EH (cell line): ENCODE measurements at regions not wholly inside any gene's neighbourhood (a gene's known extent, or its start where the extent isn't known, plus 50 kb on each side); places are given as distances from the start of the nearest gene placed in this dataset.

Experiments used
- DNase-seq: peaks from one replicate; pipeline ENCODE4 v3.0.0-alpha.2; 2015; ENCODE audit warnings: low read depth

GRCh38 chr7:51789489-51789888 lies 472.9 kb upstream of the COBL start:
- DNase-seq = no peak

- DNase-seq = no peak
Measured at GRCh38 chr7:51786284-51786683, 469.7 kb upstream of the COBL start.

GRCh38 chr7:51785876-51786275 lies 469.3 kb upstream of the COBL start:
- DNase-seq = no peak

GRCh38 chr7:51785171-51785570 lies 468.6 kb upstream of the COBL start:
- no peak for DNase-seq

GRCh38 chr7:51783241-51783640 lies 466.6 kb upstream of the COBL start:
- no peak for DNase-seq

GRCh38 chr7:51778121-51778520 lies 461.5 kb upstream of the COBL start:
- DNase-seq = no peak

GRCh38 chr7:51774178-51774577 lies 457.6 kb upstream of the COBL start:
- no peak for DNase-seq

- no peak for DNase-seq
Measured at GRCh38 chr7:51772190-51772589, 455.6 kb upstream of the COBL start.

- DNase-seq = no peak
Measured at GRCh38 chr7:51764976-51765375, 448.4 kb upstream of the COBL start.

- no peak for DNase-seq
Measured at GRCh38 chr7:51759985-51760384, 443.4 kb upstream of the COBL start.

GRCh38 chr7:51757960-51758359 lies 441.4 kb upstream of the COBL start:
- DNase-seq = no peak

- no peak for DNase-seq
Measured at GRCh38 chr7:51732951-51733350, 416.3 kb upstream of the COBL start.

- no peak for DNase-seq
Measured at GRCh38 chr7:51732116-51732515, 415.5 kb upstream of the COBL start.

- no peak for DNase-seq
Measured at GRCh38 chr7:51731075-51731474, 414.5 kb upstream of the COBL start.

- DNase-seq = no peak
Measured at GRCh38 chr7:51727441-51727840, 410.8 kb upstream of the COBL start.

GRCh38 chr7:51706851-51707250 lies 390.2 kb upstream of the COBL start:
- DNase-seq = no peak

- no peak for DNase-seq
Measured at GRCh38 chr7:51705701-51706100, 389.1 kb upstream of the COBL start.

- DNase-seq = no peak
Measured at GRCh38 chr7:51702673-51703072, 386.1 kb upstream of the COBL start.

GRCh38 chr7:51701935-51702334 lies 385.3 kb upstream of the COBL start:
- DNase-seq = no peak

GRCh38 chr7:51700593-51701215 lies 384.1 kb upstream of the COBL start:
- DNase-seq = no peak

- DNase-seq = no peak
Measured at GRCh38 chr7:51693258-51693657, 376.6 kb upstream of the COBL start.

- no peak for DNase-seq
Measured at GRCh38 chr7:51689547-51689946, 372.9 kb upstream of the COBL start.

GRCh38 chr7:51685794-51686193 lies 369.2 kb upstream of the COBL start:
- no peak for DNase-seq

GRCh38 chr7:51680594-51681399 lies 364.2 kb upstream of the COBL start:
- DNase-seq = no peak
